Neural cell (in vitro differentiated cells): ENCODE measurements at regions not wholly inside any gene's neighbourhood (a gene's known extent, or its start where the extent isn't known, plus 50 kb on each side); places are given as distances from the start of the nearest gene placed in this dataset.

Experiments
- H2AFZ ChIP-seq: fragments of 200-600, 300-800 bp; sonication (generic), shearing (Covaris generic); 2 replicates; pipeline ENCODE4 v1.6.0; 2014; ENCODE audit warnings: low read depth, mild to moderate bottlenecking, antibody characterized with exemption, low read length, moderate library complexity
- H3F3A ChIP-seq: fragments of 200-600 bp; shearing (Covaris generic); 2 replicates; pipeline ENCODE4 v1.6.1; 2016; ENCODE audit warnings: mild to moderate bottlenecking, moderate library complexity, mixed read lengths, antibody characterized with exemption, low read length; ENCODE audit not compliant: insufficient read depth, poor library complexity, severe bottlenecking
- H3K27ac ChIP-seq: fragments of 200-600, 300-800 bp; sonication (generic), shearing (Covaris generic); 2 replicates; pipeline ENCODE4 v1.5.1; 2014; ENCODE audit warnings: mild to moderate bottlenecking, low read length, moderate library complexity
- H3K27me3 ChIP-seq: fragments of 300-800, 200-600 bp; sonication (generic), shearing (Covaris generic); 2 replicates; pipeline ENCODE4 v1.6.0; 2014; ENCODE audit warnings: mild to moderate bottlenecking, low read depth, low read length, moderate library complexity; ENCODE audit not compliant: insufficient read depth
- H3K36me3 ChIP-seq: fragments of 300-800, 200-600 bp; sonication (generic), shearing (Covaris generic); 2 replicates; pipeline ENCODE4 v1.5.1; 2014; ENCODE audit warnings: mild to moderate bottlenecking, antibody characterized with exemption, low read length, moderate library complexity; ENCODE audit not compliant: insufficient read depth
- H3K4me2 ChIP-seq: fragments of 300-800, 200-600 bp; sonication (generic), shearing (Covaris generic); 2 replicates; pipeline ENCODE4 v1.6.0; 2014; ENCODE audit warnings: mild to moderate bottlenecking, low read length
- H3K4me3 ChIP-seq: fragments of 300-800, 200-600 bp; sonication (generic), shearing (Covaris generic); 2 replicates; pipeline ENCODE4 v1.5.1; 2014; ENCODE audit warnings: mild to moderate bottlenecking, low read length, moderate library complexity
- H3K79me2 ChIP-seq: fragments of 200-600 bp; shearing (Covaris generic); replicated peaks from 2 replicates; pipeline ENCODE4 v1.6.0; 2014; ENCODE audit warnings: mild to moderate bottlenecking, low read length, moderate library complexity; ENCODE audit not compliant: insufficient read depth
- H3K9ac ChIP-seq: fragments of 300-800, 200-600 bp; sonication (generic), shearing (Covaris generic); 2 replicates; pipeline ENCODE4 v1.6.1; 2016; ENCODE audit warnings: mild to moderate bottlenecking, low read length, mixed read lengths
- H3K9me2 ChIP-seq: fragments of 200-600 bp; shearing (Covaris generic); 2 replicates; pipeline ENCODE4 v1.6.1; 2016; ENCODE audit warnings: mild to moderate bottlenecking, low read length, mixed read lengths; ENCODE audit not compliant: insufficient read depth
- H3K9me3 ChIP-seq: fragments of 200-600, 300-800 bp; sonication (generic), shearing (Covaris generic); 2 replicates; pipeline ENCODE4 v1.6.1; 2016; ENCODE audit warnings: mild to moderate bottlenecking, mixed run types, low read length, moderate library complexity, mixed read lengths
- H4K20me1 ChIP-seq: fragments of 200-600 bp; shearing (Covaris generic); 2 replicates; pipeline ENCODE4 v1.6.1; 2016; ENCODE audit warnings: mild to moderate bottlenecking, mixed run types; ENCODE audit not compliant: insufficient read depth
- EP300 ChIP-seq: fragments of 450-650 bp; conservative IDR thresholded peaks from 2 replicates; pipeline ENCODE4 v1.6.1; 2014; ENCODE audit warnings: antibody characterized with exemption, mild to moderate bottlenecking, moderate library complexity; ENCODE audit not compliant: poor library complexity, severe bottlenecking
- EZH2 ChIP-seq: fragments of 200-600, 300-800 bp; shearing (Covaris generic), sonication (generic); IDR thresholded peaks from 2 replicates; pipeline ENCODE4 v1.6.1; 2014; ENCODE audit warnings: antibody characterized with exemption, low read length, borderline replicate concordance, mild to moderate bottlenecking; ENCODE audit not compliant: insufficient read depth, poor library complexity, severe bottlenecking
- MXI1 ChIP-seq: fragments of 450-650 bp; conservative IDR thresholded peaks from 2 replicates; pipeline ENCODE4 v1.6.1; 2014; ENCODE audit warnings: antibody characterized with exemption, mild to moderate bottlenecking; ENCODE audit not compliant: poor library complexity, severe bottlenecking
- POLR2AphosphoS5 ChIP-seq: IDR thresholded peaks from 2 replicates; pipeline ENCODE4 v1.6.1; 2012
- RAD21 ChIP-seq: fragments of 450-650 bp; conservative IDR thresholded peaks from 2 replicates; pipeline ENCODE4 v1.6.1; 2014; ENCODE audit warnings: antibody characterized with exemption, mild to moderate bottlenecking, moderate library complexity
- SMC3 ChIP-seq: fragments of 450-650 bp; conservative IDR thresholded peaks from 2 replicates; pipeline ENCODE4 v1.6.1; 2014; ENCODE audit warnings: antibody characterized with exemption, mild to moderate bottlenecking, moderate library complexity; ENCODE audit not compliant: poor library complexity
- TAF1 ChIP-seq: IDR thresholded peaks from 2 replicates; pipeline ENCODE4 v1.6.1; 2012; ENCODE audit warnings: low read depth
- TF ChIP-seq, protein P1 (sequence below): fragments of 450-650 bp; IDR thresholded peaks from 2 replicates; pipeline ENCODE4 v1.5.1; 2014; ENCODE audit warnings: antibody characterized with exemption, mild to moderate bottlenecking, moderate library complexity; ENCODE audit not compliant: poor library complexity, severe bottlenecking
- TF ChIP-seq, protein P2 (sequence below): IDR thresholded peaks from 2 replicates; pipeline ENCODE4 v1.6.1; 2012; ENCODE audit warnings: borderline replicate concordance

DNA sequence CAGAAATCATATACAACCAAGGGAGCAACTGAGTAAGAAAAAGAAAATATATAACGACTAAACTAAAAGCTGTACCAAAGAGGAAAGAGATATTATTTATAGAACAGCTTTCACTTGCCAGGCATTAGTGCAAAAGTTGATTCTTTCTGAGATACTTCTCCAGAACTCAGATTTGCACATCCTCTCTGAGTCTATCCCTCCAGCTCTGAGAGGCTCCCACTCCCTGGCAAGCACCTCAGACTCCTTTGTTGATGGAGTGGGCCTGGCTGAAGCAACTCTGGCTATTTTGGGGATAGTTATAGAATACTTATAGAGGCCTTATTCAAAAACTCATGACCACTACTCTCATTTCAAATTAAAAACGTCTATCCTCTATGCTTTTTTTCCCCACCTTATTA lies 501.6 kb upstream of the TNP1 start:
- Histone ChIP-seq H2AFZ (no peak overlapping the region), H3K79me2 (no peaks in the 10 kb centered on the region), H3F3A (no peaks in the 10 kb centered on the region), H3K9me2 (no peaks in the 10 kb centered on the region), H3K9me3 (no peaks in the 10 kb centered on the region), H3K4me2 (no peak overlapping the region), H3K27me3 (no peaks in the 10 kb centered on the region), H3K4me3 (no peak overlapping the region), H3K27ac (no peak overlapping the region), H3K9ac (no peak overlapping the region), H4K20me1 (no peaks in the 10 kb centered on the region), H3K36me3 (no peaks in the 10 kb centered on the region)
- TF ChIP-seq TAF1 (no peak), POLR2AphosphoS5 (no peak), EZH2 (no peak), SMC3 (no peak), RAD21 (no peak), MXI1 (no peak), EP300 (no peak)
- TF ChIP-seq, protein P1, sequence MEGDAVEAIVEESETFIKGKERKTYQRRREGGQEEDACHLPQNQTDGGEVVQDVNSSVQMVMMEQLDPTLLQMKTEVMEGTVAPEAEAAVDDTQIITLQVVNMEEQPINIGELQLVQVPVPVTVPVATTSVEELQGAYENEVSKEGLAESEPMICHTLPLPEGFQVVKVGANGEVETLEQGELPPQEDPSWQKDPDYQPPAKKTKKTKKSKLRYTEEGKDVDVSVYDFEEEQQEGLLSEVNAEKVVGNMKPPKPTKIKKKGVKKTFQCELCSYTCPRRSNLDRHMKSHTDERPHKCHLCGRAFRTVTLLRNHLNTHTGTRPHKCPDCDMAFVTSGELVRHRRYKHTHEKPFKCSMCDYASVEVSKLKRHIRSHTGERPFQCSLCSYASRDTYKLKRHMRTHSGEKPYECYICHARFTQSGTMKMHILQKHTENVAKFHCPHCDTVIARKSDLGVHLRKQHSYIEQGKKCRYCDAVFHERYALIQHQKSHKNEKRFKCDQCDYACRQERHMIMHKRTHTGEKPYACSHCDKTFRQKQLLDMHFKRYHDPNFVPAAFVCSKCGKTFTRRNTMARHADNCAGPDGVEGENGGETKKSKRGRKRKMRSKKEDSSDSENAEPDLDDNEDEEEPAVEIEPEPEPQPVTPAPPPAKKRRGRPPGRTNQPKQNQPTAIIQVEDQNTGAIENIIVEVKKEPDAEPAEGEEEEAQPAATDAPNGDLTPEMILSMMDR = no peak
- TF ChIP-seq, protein P2, sequence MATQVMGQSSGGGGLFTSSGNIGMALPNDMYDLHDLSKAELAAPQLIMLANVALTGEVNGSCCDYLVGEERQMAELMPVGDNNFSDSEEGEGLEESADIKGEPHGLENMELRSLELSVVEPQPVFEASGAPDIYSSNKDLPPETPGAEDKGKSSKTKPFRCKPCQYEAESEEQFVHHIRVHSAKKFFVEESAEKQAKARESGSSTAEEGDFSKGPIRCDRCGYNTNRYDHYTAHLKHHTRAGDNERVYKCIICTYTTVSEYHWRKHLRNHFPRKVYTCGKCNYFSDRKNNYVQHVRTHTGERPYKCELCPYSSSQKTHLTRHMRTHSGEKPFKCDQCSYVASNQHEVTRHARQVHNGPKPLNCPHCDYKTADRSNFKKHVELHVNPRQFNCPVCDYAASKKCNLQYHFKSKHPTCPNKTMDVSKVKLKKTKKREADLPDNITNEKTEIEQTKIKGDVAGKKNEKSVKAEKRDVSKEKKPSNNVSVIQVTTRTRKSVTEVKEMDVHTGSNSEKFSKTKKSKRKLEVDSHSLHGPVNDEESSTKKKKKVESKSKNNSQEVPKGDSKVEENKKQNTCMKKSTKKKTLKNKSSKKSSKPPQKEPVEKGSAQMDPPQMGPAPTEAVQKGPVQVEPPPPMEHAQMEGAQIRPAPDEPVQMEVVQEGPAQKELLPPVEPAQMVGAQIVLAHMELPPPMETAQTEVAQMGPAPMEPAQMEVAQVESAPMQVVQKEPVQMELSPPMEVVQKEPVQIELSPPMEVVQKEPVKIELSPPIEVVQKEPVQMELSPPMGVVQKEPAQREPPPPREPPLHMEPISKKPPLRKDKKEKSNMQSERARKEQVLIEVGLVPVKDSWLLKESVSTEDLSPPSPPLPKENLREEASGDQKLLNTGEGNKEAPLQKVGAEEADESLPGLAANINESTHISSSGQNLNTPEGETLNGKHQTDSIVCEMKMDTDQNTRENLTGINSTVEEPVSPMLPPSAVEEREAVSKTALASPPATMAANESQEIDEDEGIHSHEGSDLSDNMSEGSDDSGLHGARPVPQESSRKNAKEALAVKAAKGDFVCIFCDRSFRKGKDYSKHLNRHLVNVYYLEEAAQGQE = no peak

DNA sequence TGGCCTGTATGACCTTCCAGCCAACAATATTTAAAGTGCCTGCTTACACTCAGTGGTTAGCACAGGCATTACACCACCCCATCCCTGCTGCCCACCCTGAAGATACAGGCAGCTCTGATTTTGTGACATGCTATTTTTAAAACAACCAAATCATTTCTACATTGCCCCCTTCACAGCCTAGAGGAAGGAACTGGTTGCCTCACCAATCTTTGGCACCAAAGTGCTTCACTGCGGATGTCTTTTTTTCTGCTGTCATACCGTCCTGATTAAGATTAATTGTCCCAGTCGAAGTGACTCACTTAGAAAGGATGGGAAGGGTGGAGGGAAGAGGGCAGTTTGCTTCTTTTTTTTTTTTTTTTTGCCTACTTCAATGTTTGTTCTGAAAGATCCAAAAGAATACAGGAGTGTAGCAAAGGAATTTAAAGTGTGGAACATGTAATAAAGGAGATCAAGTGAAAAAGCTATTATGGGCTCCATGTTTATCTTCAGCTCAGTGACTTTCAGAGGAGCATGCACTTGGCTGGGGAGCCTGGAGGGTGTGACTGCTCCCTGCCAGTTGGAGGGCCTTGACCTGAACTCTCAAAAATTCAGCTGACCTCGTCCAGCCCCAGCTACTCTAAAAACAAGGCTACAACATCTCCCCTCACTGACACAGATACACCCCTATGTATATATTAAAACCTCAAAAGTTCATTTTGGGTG lies 501.1 kb upstream of the TNP1 start:
- H3K4me3 ChIP-seq = no peak overlapping the region
- H3K9me3 ChIP-seq = no peaks in the 10 kb centered on the region
- no peaks in the 10 kb centered on the region for H3K36me3 ChIP-seq
- no peaks in the 10 kb centered on the region for H3F3A ChIP-seq
- no peaks in the 10 kb centered on the region for H3K79me2 ChIP-seq
- no peak overlapping the region for H3K27ac ChIP-seq
- H3K4me2 ChIP-seq = no peak overlapping the region
- TF ChIP-seq EP300 = no peak
- TF ChIP-seq, protein P2 = no peak
- TF ChIP-seq SMC3 = no peak
- no peak for TF ChIP-seq EZH2
- no peak for TF ChIP-seq TAF1
- no peak for TF ChIP-seq RAD21
- TF ChIP-seq, protein P1 = no peak
- TF ChIP-seq POLR2AphosphoS5 = no peak
- TF ChIP-seq MXI1 = no peak
- no peak overlapping the region for H2AFZ ChIP-seq
- no peaks in the 10 kb centered on the region for H4K20me1 ChIP-seq
- no peaks in the 10 kb centered on the region for H3K9me2 ChIP-seq
- no peaks in the 10 kb centered on the region for H3K27me3 ChIP-seq
- H3K9ac ChIP-seq = no peak overlapping the region
